SU-DHL-6 (cell line): ENCODE measurements at regions not wholly inside any gene's neighbourhood (a gene's known extent, or its start where the extent isn't known, plus 50 kb on each side); places are given as distances from the start of the nearest gene placed in this dataset.
"Not testable (repeated sequence)": the region's sequence is repeated elsewhere in the genome, so short reads cannot be mapped to it uniquely, and the experiment has no call there.

ENCODE experiments used
- H2AFZ ChIP-seq: fragments of 200-600 bp; sonication (generic); 2 replicates; pipeline ENCODE4 v1.6.1; 2014; ENCODE audit warnings: low read depth, mild to moderate bottlenecking, moderate library complexity, mixed read lengths, antibody characterized with exemption, low read length; ENCODE audit not compliant: severe bottlenecking
- H3F3A ChIP-seq: fragments of 200-600 bp; shearing (Covaris generic); 2 replicates; pipeline ENCODE4 v1.6.0; 2016; ENCODE audit warnings: antibody characterized with exemption, mild to moderate bottlenecking; ENCODE audit not compliant: insufficient read depth
- H3K27ac ChIP-seq: fragments of 200-600 bp; sonication (generic); 2 replicates; pipeline ENCODE4 v1.5.1; 2016; ENCODE audit warnings: low read depth, mild to moderate bottlenecking, low read length, moderate library complexity, mixed read lengths
- H3K27me3 ChIP-seq: fragments of 200-600 bp; sonication (generic), shearing (Covaris generic); 2 replicates; pipeline ENCODE4 v1.6.0; 2014; ENCODE audit warnings: mild to moderate bottlenecking, low read length
- H3K36me3 ChIP-seq: fragments of 200-600 bp; sonication (generic); 2 replicates; pipeline ENCODE4 v1.6.1; 2014; ENCODE audit warnings: mild to moderate bottlenecking, low read length, mixed read lengths
- H3K4me2 ChIP-seq: fragments of 300-600, 200-600 bp; shearing (Covaris generic), sonication (generic); 2 replicates; pipeline ENCODE4 v1.6.0; 2014; ENCODE audit warnings: low read length, low read depth, mild to moderate bottlenecking; ENCODE audit not compliant: poor library complexity, severe bottlenecking
- H3K4me3 ChIP-seq: fragments of 200-600 bp; sonication (generic); 2 replicates; pipeline ENCODE4 v1.5.1; 2014; ENCODE audit warnings: antibody characterized with exemption, low read length, mild to moderate bottlenecking, mixed read lengths; ENCODE audit not compliant: insufficient read depth, poor library complexity, severe bottlenecking
- H3K79me2 ChIP-seq: fragments of 200-600 bp; sonication (generic); 2 replicates; pipeline ENCODE4 v1.6.1; 2014; ENCODE audit warnings: mild to moderate bottlenecking, low read length, moderate library complexity; ENCODE audit not compliant: insufficient read depth
- H3K9ac ChIP-seq: fragments of 200-600 bp; sonication (generic); 2 replicates; pipeline ENCODE4 v1.7.0; 2014; ENCODE audit warnings: mild to moderate bottlenecking, low read length
- H3K9me2 ChIP-seq: fragments of 200-600 bp; sonication (generic); replicated peaks from 2 replicates; pipeline ENCODE4 v1.6.1; 2014; ENCODE audit warnings: low read length; ENCODE audit not compliant: insufficient read depth
- H3K9me3 ChIP-seq: fragments of 200-600 bp; sonication (generic); 2 replicates; pipeline ENCODE4 v1.6.1; 2014; ENCODE audit warnings: low read length, mixed read lengths; ENCODE audit not compliant: insufficient read depth
- H4K20me1 ChIP-seq: fragments of 200-600 bp; sonication (generic); 2 replicates; pipeline ENCODE4 v1.6.1; 2014; ENCODE audit warnings: low read depth, mild to moderate bottlenecking, antibody characterized with exemption, low read length, moderate library complexity, mixed read lengths
- CTCF ChIP-seq: fragments of 200-600 bp; sonication (generic); IDR thresholded peaks from one replicate; pipeline ENCODE4 v1.5.1; 2017; ENCODE audit warnings: antibody characterized with exemption, mild to moderate bottlenecking, low read length, moderate library complexity; ENCODE audit not compliant: insufficient read depth, poor library complexity, severe bottlenecking
- EZH2phosphoT487 ChIP-seq: fragments of 200-600 bp; sonication (generic), shearing (Covaris generic); conservative IDR thresholded peaks from 2 replicates; pipeline ENCODE4 v1.6.1; 2018; ENCODE audit warnings: mild to moderate bottlenecking, antibody characterized with exemption, low read length, moderate library complexity, mixed read lengths

DNA sequence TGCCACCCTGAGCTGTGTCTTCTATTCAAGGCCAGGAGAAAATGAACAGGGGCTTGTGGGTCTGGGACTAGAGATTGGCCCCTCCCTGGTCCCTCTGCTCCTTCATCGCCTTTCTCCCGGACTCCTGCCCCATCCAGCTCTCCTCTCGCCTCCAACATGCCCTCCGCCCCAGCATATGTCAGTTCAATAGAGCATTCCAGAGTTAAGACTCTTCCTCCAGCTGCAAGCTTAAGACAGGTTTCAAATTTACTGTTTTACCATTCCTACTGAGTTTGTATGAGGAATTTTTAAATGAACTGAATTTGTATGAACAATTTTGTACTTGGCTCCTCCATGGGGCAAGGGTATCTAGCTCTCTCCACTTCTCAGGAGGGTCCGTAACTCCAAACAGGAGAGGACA is 195.6 kb downstream of the TBC1D2B start:
- Histone ChIP-seq H3K79me2 (no peaks in the 10 kb centered on the region), H3K4me2 (no peak overlapping the region), H3K9ac (no peak overlapping the region)

DNA sequence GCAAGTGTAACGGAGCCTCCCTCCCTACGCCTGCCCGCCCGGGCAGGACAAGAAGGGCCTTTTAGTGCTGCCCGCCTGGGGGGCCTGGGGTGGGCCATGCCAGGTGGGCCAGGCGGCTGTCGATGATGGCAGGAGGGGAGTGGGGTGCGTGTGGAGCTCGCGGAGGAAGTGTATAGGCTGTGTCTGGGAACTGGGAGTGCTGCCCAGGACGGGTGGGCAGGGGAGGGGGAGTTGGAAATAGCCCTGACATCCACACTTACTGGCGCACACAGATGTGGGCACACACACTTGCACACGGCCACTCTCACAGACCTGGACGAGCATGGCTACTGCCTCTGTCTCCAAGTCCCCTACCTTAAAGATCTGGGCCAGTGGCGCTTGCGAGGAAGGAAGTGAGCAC is 196.0 kb downstream of the TBC1D2B start:
- not testable (repeated sequence) for H3K9ac ChIP-seq, H3K27me3 ChIP-seq, H3K4me2 ChIP-seq, H3K9me3 ChIP-seq, H3K9me2 ChIP-seq, H2AFZ ChIP-seq, H3F3A ChIP-seq, H3K4me3 ChIP-seq, H3K27ac ChIP-seq, H4K20me1 ChIP-seq, H3K36me3 ChIP-seq, H3K79me2 ChIP-seq

More for the DNA sequence above, 195.6 kb downstream of the TBC1D2B start:
- Histone ChIP-seq H3F3A (no peaks in the 10 kb centered on the region), H2AFZ (no peak overlapping the region), H3K9me2 (no peaks in the 10 kb centered on the region), H3K27ac (no peak overlapping the region), H3K36me3 (no peaks in the 10 kb centered on the region), H3K27me3 (no peaks in the 10 kb centered on the region), H4K20me1 (no peaks in the 10 kb centered on the region), H3K4me3 (no peak overlapping the region), H3K9me3 (no peaks in the 10 kb centered on the region)
- no peak for TF ChIP-seq EZH2phosphoT487
- no peak for TF ChIP-seq CTCF

DNA sequence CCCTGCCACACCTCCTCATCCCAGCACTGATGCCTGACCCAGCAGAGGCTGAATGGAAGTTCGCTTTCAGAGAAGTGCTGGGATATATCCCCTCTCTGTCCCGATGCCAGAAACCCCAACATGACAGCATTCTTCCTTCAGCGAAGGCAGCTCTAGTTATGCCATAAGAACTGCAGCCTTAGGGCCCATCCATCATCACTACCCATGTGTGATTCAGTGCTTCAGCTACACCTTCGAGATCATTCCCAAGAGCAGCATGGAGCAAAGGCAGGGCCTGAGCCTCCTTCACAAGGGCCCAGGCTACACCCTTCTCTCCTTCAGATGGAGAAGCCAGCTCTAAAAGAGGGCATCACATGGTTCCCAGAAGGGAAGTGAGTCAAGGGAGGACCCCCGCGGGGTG is 198.0 kb downstream of the TBC1D2B start:
- H3K27me3 ChIP-seq, H3K27ac ChIP-seq, H3K79me2 ChIP-seq, H3K4me2 ChIP-seq, H2AFZ ChIP-seq, H3K36me3 ChIP-seq, H3K9me3 ChIP-seq, H3K9ac ChIP-seq, H3F3A ChIP-seq, H4K20me1 ChIP-seq, H3K9me2 ChIP-seq, H3K4me3 ChIP-seq: not testable (repeated sequence)

DNA sequence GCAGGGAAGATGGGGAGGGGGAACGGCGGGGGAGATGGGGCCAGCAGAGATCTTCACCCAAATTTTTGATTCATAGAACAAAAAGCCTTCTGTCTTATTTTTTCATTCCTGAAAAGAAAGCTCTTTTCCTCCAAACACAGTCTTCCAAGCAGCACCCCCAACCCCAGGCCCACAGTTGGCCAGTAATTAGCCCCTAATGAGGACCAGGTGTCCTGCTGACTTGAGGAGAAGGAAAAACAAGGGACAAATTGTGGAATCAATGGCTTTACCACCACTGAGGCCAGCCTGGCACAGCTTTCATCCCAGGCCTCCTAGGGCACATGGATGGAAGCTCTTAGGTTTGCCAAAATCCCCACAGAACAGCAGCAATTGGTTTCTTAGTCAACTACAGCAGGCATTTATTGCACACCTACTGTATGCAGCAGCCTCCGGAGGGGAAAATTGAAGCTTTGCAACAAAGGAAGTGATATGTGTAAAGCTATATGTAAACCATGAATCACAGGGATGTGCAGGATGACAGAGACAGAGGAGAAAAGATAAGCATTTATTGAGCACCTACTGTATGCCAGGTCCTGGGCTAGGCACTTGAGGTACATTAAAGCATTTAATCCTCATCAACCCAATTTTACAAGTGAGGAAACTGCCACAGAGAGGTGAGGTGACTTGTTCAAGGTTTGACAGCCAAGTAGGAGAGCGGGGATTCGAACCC is 199.5 kb downstream of the TBC1D2B start:
- Histone ChIP-seq H3K9me2 (no peaks in the 10 kb centered on the region), H3K36me3 (no peaks in the 10 kb centered on the region), H3K4me2 (no peak overlapping the region), H3K27ac (no peak overlapping the region), H3K9me3 (no peaks in the 10 kb centered on the region), H2AFZ (no peak overlapping the region), H3K4me3 (no peak overlapping the region), H3K9ac (no peak overlapping the region), H4K20me1 (no peaks in the 10 kb centered on the region), H3K79me2 (no peaks in the 10 kb centered on the region), H3K27me3 (no peaks in the 10 kb centered on the region), H3F3A (no peaks in the 10 kb centered on the region)
- no peak for TF ChIP-seq EZH2phosphoT487
- no peak for TF ChIP-seq CTCF

DNA sequence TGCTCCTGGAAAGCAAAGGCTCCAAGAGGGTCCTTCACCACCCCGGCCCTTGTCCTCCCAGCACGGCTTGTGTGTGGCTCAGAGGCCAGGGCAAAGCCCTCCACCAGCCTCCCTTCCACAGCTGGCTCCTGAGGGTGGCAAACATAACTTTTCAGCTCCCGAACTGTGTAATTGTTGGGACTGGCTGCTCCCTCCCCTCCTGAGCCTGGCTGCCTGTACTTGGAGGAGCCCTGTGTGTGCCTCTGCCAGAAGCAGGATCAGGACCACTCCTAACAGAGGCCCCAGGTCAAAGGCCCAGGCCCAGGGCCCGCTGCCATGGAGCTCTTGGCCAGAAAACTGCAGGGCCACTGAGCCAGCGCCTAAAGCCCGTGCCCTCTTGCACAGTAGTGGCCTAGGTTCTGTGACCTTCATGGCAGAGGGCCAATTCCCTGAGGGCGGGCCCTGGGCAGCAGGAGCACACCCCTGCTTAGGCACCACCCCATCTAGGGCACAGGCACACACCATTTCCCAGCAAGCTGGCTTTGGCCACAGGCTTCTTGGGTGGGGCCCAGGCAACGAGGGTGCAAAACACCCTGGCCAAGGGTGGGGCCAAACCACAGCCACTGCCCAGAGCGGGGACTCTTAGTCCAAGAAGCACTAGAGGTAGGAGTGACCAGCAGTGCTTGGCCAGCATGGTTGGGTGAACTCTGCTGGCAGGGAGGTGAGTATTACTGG is 201.2 kb downstream of the TBC1D2B start:
- H3K36me3 ChIP-seq, H3K4me2 ChIP-seq, H3K9me2 ChIP-seq, H3K9ac ChIP-seq, H2AFZ ChIP-seq, H3K27me3 ChIP-seq, H3K79me2 ChIP-seq, H3K27ac ChIP-seq, H3K4me3 ChIP-seq, H3K9me3 ChIP-seq, H3F3A ChIP-seq, H4K20me1 ChIP-seq: not testable (repeated sequence)
